H9 (cell line): ENCODE measurements at regions not wholly inside any gene's neighbourhood (a gene's known extent, or its start where the extent isn't known, plus 50 kb on each side); places are given as distances from the start of the nearest gene placed in this dataset.

Source experiments
- DNase-seq: peaks from one replicate; pipeline ENCODE4 v3.0.0-alpha.2; 2017
- H2AFZ ChIP-seq: one replicate; pipeline ENCODE4 v1.6.1; 2013; ENCODE audit warnings: mild to moderate bottlenecking, low read length, control low read depth, moderate library complexity
- H2AK5ac ChIP-seq: 2 replicates; pipeline ENCODE4 v1.6.1; 2013; ENCODE audit warnings: low read length, control low read depth, mixed read lengths; ENCODE audit not compliant: insufficient read length
- H2BK120ac ChIP-seq: one replicate; pipeline ENCODE4 v1.6.1; 2013; ENCODE audit warnings: low read depth, mild to moderate bottlenecking, low read length, control low read depth, inconsistent platforms; ENCODE audit not compliant: poor library complexity, severe bottlenecking
- H2BK12ac ChIP-seq: 2 replicates; pipeline ENCODE4 v1.6.1; 2013; ENCODE audit warnings: low read length, control low read depth, mixed read lengths, low read depth; ENCODE audit not compliant: insufficient read length
- H2BK15ac ChIP-seq: 2 replicates; pipeline ENCODE4 v1.6.1; 2013; ENCODE audit warnings: low read depth, low read length, control low read depth
- H2BK20ac ChIP-seq: one replicate; pipeline ENCODE4 v1.6.1; 2013; ENCODE audit warnings: low read depth, mild to moderate bottlenecking, low read length, control low read depth, inconsistent platforms; ENCODE audit not compliant: poor library complexity, severe bottlenecking
- H2BK5ac ChIP-seq: 2 replicates; pipeline ENCODE4 v1.6.1; 2013; ENCODE audit warnings: low read length, control low read depth, mixed read lengths; ENCODE audit not compliant: insufficient read length
- H3K14ac ChIP-seq: 2 replicates; pipeline ENCODE4 v1.6.1; 2013; ENCODE audit warnings: low read length, control low read depth; ENCODE audit not compliant: insufficient read depth
- H3K18ac ChIP-seq: 2 replicates; pipeline ENCODE4 v1.6.1; 2013; ENCODE audit warnings: low read depth, mild to moderate bottlenecking, mixed read lengths, low read length, control low read depth; ENCODE audit not compliant: insufficient read length
- H3K23ac ChIP-seq: 2 replicates; pipeline ENCODE4 v1.6.1; 2013; ENCODE audit warnings: low read length, control low read depth, mixed read lengths, low read depth; ENCODE audit not compliant: insufficient read length
- H3K23me2 ChIP-seq: 2 replicates; pipeline ENCODE4 v1.6.1; 2013; ENCODE audit warnings: low read depth, mild to moderate bottlenecking, mixed read lengths, low read length, control low read depth; ENCODE audit not compliant: insufficient read length, poor library complexity, severe bottlenecking
- H3K27ac ChIP-seq: 2 replicates; pipeline ENCODE4 v1.5.1; 2013; ENCODE audit warnings: low read length, control low read depth, mixed read lengths, low read depth; ENCODE audit not compliant: insufficient read length
- H3K27me3 ChIP-seq: 2 replicates; pipeline ENCODE4 v1.6.1; 2013; ENCODE audit warnings: low read length, control low read depth, inconsistent platforms; ENCODE audit not compliant: insufficient read depth
- H3K4ac ChIP-seq: 2 replicates; pipeline ENCODE4 v1.6.1; 2013; ENCODE audit warnings: low read depth, mild to moderate bottlenecking, control low read depth, inconsistent platforms, low read length, moderate library complexity
- H3K4me1 ChIP-seq: 2 replicates; pipeline ENCODE4 v1.6.1; 2013; ENCODE audit warnings: low read length, control low read depth, inconsistent platforms; ENCODE audit not compliant: insufficient read depth
- H3K4me2 ChIP-seq: 2 replicates; pipeline ENCODE4 v1.6.1; 2013; ENCODE audit warnings: low read length, control low read depth, mixed read lengths; ENCODE audit not compliant: insufficient read length, insufficient read depth
- H3K56ac ChIP-seq: 2 replicates; pipeline ENCODE4 v1.6.1; 2013; ENCODE audit warnings: low read depth, mild to moderate bottlenecking, mixed read lengths, low read length, control low read depth; ENCODE audit not compliant: insufficient read length
- H3K79me1 ChIP-seq: 2 replicates; pipeline ENCODE4 v1.6.1; 2013; ENCODE audit warnings: low read depth, mild to moderate bottlenecking, moderate library complexity, low read length, control low read depth, inconsistent platforms; ENCODE audit not compliant: insufficient read depth, poor library complexity, severe bottlenecking
- H3K79me2 ChIP-seq: 2 replicates; pipeline ENCODE4 v1.6.1; 2013; ENCODE audit warnings: low read length, control low read depth, inconsistent platforms; ENCODE audit not compliant: insufficient read depth
- H3K9ac ChIP-seq: 2 replicates; pipeline ENCODE4 v1.6.1; 2013; ENCODE audit warnings: low read length, control low read depth, mixed read lengths; ENCODE audit not compliant: insufficient read length; ENCODE audit errors: extremely low read depth
- H3K9me3 ChIP-seq: one replicate; pipeline ENCODE4 v1.6.1; 2013; ENCODE audit warnings: low read depth, low read length, inconsistent platforms; ENCODE audit not compliant: control insufficient read depth
- H3T11ph ChIP-seq: one replicate; pipeline ENCODE4 v1.6.1; 2013; ENCODE audit warnings: mild to moderate bottlenecking, low read length, control low read depth, inconsistent platforms
- H4K20me1 ChIP-seq: one replicate; pipeline ENCODE4 v1.6.1; 2013; ENCODE audit not compliant: control insufficient read depth, insufficient read length, insufficient read depth
- H4K5ac ChIP-seq: 2 replicates; pipeline ENCODE4 v1.6.1; 2013; ENCODE audit warnings: low read depth, mild to moderate bottlenecking, mixed read lengths, low read length, control low read depth; ENCODE audit not compliant: insufficient read length
- H4K8ac ChIP-seq: replicated peaks from 2 replicates; pipeline ENCODE4 v1.6.1; 2013; ENCODE audit warnings: low read length, control low read depth, mixed read lengths, low read depth; ENCODE audit not compliant: insufficient read length
- H4K91ac ChIP-seq: 2 replicates; pipeline ENCODE4 v1.6.1; 2013; ENCODE audit warnings: low read depth, mild to moderate bottlenecking, moderate library complexity, mixed read lengths, low read length, control low read depth; ENCODE audit not compliant: insufficient read length
- H3K27ac Mint-ChIP-seq, 3 experiments: 2 replicates in 2 of 3; 3 replicates in 1 of 3; pipeline ENCODE4 v1.8.0; 2020 to 2021; ENCODE audit warnings: mixed read lengths in 3 of 3, mild to moderate bottlenecking in 1 of 3, moderate library complexity in 1 of 3
- H3K27me3 Mint-ChIP-seq: 2 replicates; pipeline ENCODE4 v1.8.0; 2021; ENCODE audit warnings: low read depth, mild to moderate bottlenecking, moderate library complexity, mixed read lengths
- H3K36me3 Mint-ChIP-seq, 3 experiments: 2 replicates in 2 of 3; 3 replicates in 1 of 3; pipeline ENCODE4 v1.8.0; 2020 to 2021; ENCODE audit warnings: low read depth in 3 of 3, mixed read lengths in 3 of 3; ENCODE audit not compliant: insufficient read depth in 1 of 3
- H3K4me1 Mint-ChIP-seq, 2 experiments: 2 replicates each; pipeline ENCODE4 v1.8.0; 2020; ENCODE audit warnings: mixed read lengths in 2 of 2
- H3K4me3 Mint-ChIP-seq, 2 experiments: 2 replicates in 1 of 2; 3 replicates in 1 of 2; pipeline ENCODE4 v1.8.0; 2020 to 2021; ENCODE audit warnings: mild to moderate bottlenecking in 2 of 2, mixed read lengths in 2 of 2, moderate library complexity in 1 of 2
- H3K9me3 Mint-ChIP-seq, 2 experiments: 2 replicates in 1 of 2; 3 replicates in 1 of 2; pipeline ENCODE4 v1.8.0; 2020; ENCODE audit warnings: mild to moderate bottlenecking in 2 of 2, mixed read lengths in 2 of 2, moderate library complexity in 1 of 2
- CTCF ChIP-seq: fragments of 200-600 bp; sonication (generic); conservative IDR thresholded peaks from 3 replicates; pipeline ENCODE4 v1.8.0; 2021; ENCODE audit warnings: antibody characterized with exemption, mild to moderate bottlenecking
- WGBS: extraction: QIAGEN DNeasy Blood & Tissue Kit; methylation state at CpG from one replicate; pipeline ENCODE4 v1.1.7; 2013; ENCODE audit warnings: missing lambda C conversion rate, low lambda C conversion rate, mixed read lengths; ENCODE audit not compliant: insufficient read length; ENCODE audit errors: extremely low coverage; 5-methylcytosine and 5-hydroxymethylcytosine counted together

- Histone ChIP-seq H3K79me1 (no peaks in the 10 kb centered on the region), H3K23ac (no peak overlapping the region), H4K91ac (no peak overlapping the region), H3K4ac (no peak overlapping the region), H3K9ac (no peak overlapping the region), H3K23me2 (no peaks in the 10 kb centered on the region), H2BK20ac (no peak overlapping the region), H3T11ph (no peak overlapping the region), H2AFZ (no peak overlapping the region), H3K79me2 (no peaks in the 10 kb centered on the region), H3K4me1 (no peaks in the 10 kb centered on the region), H3K14ac (no peak overlapping the region), H3K4me2 (no peak overlapping the region), H3K56ac (no peak overlapping the region), H4K20me1 (no peaks in the 10 kb centered on the region), H3K27me3 (no peaks in the 10 kb centered on the region), H3K27ac (no peak overlapping the region), H2BK12ac (no peak overlapping the region), H2AK5ac (no peak overlapping the region), H3K18ac (no peak overlapping the region), H2BK120ac (no peak overlapping the region), H3K9me3 (no peaks in the 10 kb centered on the region), H2BK5ac (no peak overlapping the region), H4K5ac (no peak overlapping the region), H4K8ac (no peak overlapping the region), H2BK15ac (no peak overlapping the region)
- Mint-ChIP-seq H3K27ac (no peak overlapping the region), H3K9me3 (no peaks in the 10 kb centered on the region; a peak in 2 of 5 replicates), H3K4me3 (no peak overlapping the region), H3K4me1 (no peaks in the 10 kb centered on the region; a peak in 1 of 4 replicates), H3K27me3 (peaks cover 3% of the 10 kb centered on the region), H3K36me3 (no peaks in the 10 kb centered on the region; a peak in 1 of 7 replicates)
- WGBS, result no CpG with 5 or more reads among the region's 9 CpGs
- DNase-seq, result no peak
- TF ChIP-seq CTCF, result no peak
These were observed 163.7 kb downstream of the DLL1 start for GRCh38 chr6:170127151-170127550.
